ENCODE measurements at regions not wholly inside any gene's neighbourhood (a gene's known extent, or its start where the extent isn't known, plus 50 kb on each side); places are given as distances from the start of the nearest gene placed in this dataset.
A peak's percentile ranks its signal among the peaks of the same experiment; 100 is the strongest.

DNA sequence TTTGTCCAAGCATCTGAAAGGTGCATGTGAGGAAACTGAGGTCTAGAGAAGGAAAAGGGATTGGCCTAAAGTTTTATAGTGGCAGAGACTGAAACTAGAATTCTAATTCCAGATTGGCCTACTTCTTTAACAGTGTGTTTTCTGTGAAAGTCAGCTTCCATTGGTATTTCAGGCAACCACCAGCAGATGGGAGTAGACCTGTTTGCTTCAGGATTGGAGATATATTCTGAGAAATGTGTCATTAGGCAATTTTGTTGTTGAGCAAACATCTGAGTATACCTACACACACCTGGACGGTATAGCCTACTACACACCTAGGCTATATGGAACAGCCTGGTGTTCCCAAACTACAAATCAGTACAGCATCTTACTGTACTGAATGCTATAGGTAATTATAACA is 207.3 kb upstream of the RADX start:
- no peak for DNase-seq (ENCODE audit: low read depth)

DNA sequence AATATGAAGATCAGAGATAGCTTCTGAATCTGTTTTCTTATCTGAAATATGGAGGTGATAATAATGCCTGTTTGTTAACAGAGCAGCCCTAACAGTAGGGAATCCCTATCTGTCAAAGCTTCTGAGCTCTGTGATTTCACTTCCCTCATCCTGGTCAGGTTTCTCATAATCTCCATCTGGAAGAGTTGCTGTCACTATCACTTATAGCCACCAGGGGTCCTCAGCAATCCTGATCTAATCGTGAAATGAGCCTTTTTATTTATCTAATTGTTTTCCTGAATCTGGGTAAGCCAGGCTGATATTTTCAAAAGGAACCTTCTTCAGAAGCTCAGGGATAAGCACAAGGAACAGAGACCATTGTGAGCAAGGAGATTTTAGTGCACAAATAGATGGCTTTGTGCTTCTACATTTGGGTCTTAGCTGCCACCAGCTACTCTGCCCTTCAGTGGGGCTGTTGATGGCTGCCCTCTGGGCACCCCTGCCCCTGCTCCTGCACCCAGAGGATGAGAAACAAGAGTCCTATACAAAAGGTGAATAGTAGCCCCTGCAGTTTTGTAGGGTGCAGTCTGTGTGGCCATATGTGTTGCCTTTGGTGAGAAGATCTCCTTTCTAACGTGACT is 196.4 kb upstream of the RADX start:
- DNase-seq (ENCODE audit: low read depth): peak; percentile 7
- no peak overlapping the region for H3K4me3 ChIP-seq (ENCODE audit: low read length)
- TF ChIP-seq, protein P1, sequence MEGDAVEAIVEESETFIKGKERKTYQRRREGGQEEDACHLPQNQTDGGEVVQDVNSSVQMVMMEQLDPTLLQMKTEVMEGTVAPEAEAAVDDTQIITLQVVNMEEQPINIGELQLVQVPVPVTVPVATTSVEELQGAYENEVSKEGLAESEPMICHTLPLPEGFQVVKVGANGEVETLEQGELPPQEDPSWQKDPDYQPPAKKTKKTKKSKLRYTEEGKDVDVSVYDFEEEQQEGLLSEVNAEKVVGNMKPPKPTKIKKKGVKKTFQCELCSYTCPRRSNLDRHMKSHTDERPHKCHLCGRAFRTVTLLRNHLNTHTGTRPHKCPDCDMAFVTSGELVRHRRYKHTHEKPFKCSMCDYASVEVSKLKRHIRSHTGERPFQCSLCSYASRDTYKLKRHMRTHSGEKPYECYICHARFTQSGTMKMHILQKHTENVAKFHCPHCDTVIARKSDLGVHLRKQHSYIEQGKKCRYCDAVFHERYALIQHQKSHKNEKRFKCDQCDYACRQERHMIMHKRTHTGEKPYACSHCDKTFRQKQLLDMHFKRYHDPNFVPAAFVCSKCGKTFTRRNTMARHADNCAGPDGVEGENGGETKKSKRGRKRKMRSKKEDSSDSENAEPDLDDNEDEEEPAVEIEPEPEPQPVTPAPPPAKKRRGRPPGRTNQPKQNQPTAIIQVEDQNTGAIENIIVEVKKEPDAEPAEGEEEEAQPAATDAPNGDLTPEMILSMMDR (conservative IDR thresholded peaks at IDR 0.05; ENCODE audit: low read length): peak; percentile 55

More for the DNA sequence above, 207.3 kb upstream of the RADX start:
- H3K4me3 ChIP-seq (ENCODE audit: low read length): no peak overlapping the region
- TF ChIP-seq, protein P1 (conservative IDR thresholded peaks at IDR 0.05; ENCODE audit: low read length): no peak

DNA sequence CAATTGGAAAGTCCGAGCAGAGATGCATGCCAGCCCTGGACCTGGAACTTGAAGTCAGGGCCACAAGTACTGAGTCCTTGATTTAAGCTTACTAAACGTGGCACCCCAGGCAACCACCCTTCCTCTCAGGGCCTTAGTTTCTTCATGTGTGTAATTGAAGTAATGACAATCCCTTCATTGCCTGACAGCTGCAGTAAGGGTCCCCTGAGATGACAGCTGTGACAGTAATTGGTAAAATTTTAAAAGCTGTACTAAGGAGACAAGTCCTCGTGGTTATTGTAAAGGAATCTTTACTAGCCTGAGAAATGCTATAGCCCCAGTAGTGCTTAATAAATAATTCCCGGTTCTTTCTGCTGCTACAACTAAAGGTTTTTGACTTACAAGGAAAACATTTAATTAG is 175.1 kb upstream of the RADX start:
- no peak overlapping the region for H3K4me3 ChIP-seq (ENCODE audit: low read length)
- no peak for DNase-seq (ENCODE audit: low read depth)
- TF ChIP-seq, protein P1 (conservative IDR thresholded peaks at IDR 0.05; ENCODE audit: low read length): no peak

DNA sequence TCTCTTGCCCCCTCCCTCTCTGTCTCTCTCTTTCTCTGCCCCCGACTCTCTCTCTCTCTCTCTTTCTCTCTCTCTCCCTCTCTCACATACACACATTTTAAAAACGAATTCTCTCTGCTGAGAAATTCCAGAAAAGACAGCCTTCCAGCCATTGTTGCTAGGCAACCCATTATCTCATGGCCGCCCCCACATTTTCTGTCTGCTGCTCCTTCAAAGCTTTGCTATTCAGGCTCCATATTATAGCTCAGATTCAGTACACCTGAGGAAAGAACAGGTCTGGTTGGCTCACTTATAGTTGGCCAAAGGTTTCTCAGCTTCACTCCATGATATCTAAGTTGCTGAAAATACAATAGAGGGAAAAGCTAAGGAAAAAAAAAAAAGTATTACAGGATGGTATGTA is 174.4 kb upstream of the RADX start:
- H3K4me3 ChIP-seq (ENCODE audit: low read length): no peak overlapping the region
- TF ChIP-seq, protein P1 (conservative IDR thresholded peaks at IDR 0.05; ENCODE audit: low read length): no peak
- DNase-seq (ENCODE audit: low read depth): no peak

DNA sequence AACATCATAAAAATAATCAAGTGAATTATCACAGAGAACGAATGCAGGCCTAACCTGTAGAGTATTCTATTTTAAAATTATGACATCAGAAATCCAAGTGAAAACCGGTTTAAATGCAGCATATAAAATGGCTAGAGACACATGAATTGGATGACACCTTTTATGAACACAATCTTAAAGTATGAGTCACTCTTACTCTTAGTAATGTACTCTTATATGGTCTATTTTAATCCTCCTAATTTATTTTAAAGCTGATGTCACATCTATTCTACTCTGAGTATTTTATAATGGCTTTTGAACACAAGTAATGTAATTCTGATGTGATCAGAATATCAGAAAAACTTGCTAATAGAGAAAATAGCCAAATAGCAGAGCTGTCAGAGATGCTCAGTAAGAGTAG is 161.4 kb upstream of the RADX start:
- no peak overlapping the region for H3K4me3 ChIP-seq (ENCODE audit: low read length)
- DNase-seq (ENCODE audit: low read depth): no peak
- TF ChIP-seq, protein P1 (conservative IDR thresholded peaks at IDR 0.05; ENCODE audit: low read length): no peak

DNA sequence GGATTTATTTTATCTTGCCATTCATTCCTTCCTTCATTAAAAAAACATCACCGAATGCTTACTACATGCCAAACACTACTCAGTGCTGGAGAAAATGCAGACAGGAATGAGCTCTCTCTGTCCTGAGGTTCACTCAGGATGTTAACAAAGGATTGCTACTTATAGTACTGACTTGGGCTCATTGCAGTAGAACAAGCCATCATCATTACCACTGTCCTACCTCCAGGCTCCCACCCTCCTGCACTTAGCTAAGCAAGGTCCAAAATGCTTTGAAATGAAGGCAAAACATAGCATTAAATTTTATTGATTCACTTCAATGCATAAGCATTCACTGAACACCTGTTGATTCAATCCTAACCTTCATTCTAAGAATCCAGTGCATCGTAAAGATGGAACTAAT is 159.8 kb upstream of the RADX start:
- no peak for DNase-seq (ENCODE audit: low read depth)
- TF ChIP-seq, protein P1 (conservative IDR thresholded peaks at IDR 0.05; ENCODE audit: low read length): no peak

DNA sequence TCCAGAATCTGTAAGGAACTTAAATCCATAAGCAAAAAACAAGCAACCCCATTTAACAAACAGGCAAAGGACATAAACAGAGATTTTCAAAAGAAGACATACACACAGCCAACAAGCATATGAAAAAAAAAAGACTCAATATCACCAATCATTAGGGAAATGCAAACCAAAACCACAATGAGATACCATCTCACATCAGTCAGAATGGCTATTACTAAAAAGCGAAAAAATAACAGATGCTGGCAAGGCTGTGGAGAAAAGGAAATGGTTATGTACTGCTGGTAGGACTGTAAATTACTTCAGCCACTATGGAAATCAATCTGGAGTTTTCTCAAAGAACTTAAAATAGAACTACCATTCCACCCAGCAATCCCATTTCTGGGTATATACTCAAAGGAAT is 156.8 kb upstream of the RADX start:
- TF ChIP-seq, protein P1 (conservative IDR thresholded peaks at IDR 0.05; ENCODE audit: low read length): no peak
- no peak overlapping the region for H3K4me3 ChIP-seq (ENCODE audit: low read length)
- no peak for DNase-seq (ENCODE audit: low read depth)

More for the DNA sequence above, 159.8 kb upstream of the RADX start:
- no peak overlapping the region for H3K4me3 ChIP-seq (ENCODE audit: low read length)

Measured in AG10803 (cell line).